ENCODE measurements at regions not wholly inside any gene's neighbourhood (a gene's known extent, or its start where the extent isn't known, plus 50 kb on each side); places are given as distances from the start of the nearest gene placed in this dataset.
"Not testable (repeated sequence)": the region's sequence is repeated elsewhere in the genome, so short reads cannot be mapped to it uniquely, and the experiment has no call there.

- DNase-seq (ENCODE audit: low spot score): no peak
Measured at GRCh38 chr6:9316831-9317230, 881.5 kb upstream of the SLC35B3 start.

GRCh38 chr6:9315966-9316650, 880.8 kb upstream of the SLC35B3 start:
- no peak for DNase-seq (ENCODE audit: low spot score)

- DNase-seq (ENCODE audit: low spot score): no peak
Measured at GRCh38 chr6:9308284-9308683, 872.9 kb upstream of the SLC35B3 start.

- DNase-seq (ENCODE audit: low spot score): no peak
Measured at GRCh38 chr6:9307786-9308185, 872.4 kb upstream of the SLC35B3 start.

GRCh38 chr6:9307187-9307586, 871.8 kb upstream of the SLC35B3 start:
- DNase-seq (ENCODE audit: low spot score): no peak

DNA sequence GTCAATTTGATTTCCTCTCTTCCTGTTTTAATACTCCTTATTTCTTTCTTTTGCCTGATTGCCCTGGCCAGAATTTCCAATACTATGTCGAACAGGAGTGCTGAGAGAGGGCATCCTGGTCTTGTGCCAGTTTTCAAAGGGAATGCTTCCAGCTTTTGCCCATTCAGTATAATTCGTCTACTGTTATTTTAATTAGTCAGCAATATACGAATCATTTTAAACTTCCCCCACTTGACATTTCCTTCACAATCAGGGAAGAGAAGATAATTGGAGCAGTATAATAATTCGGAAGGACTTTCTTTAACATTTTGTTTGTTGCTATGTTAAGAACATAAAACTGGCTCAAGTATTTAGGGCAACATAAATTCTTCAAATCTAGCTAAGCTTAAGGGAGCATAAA, 860.3 kb upstream of the SLC35B3 start:
- peak; percentile 5 for DNase-seq (ENCODE audit: low spot score)

- DNase-seq (ENCODE audit: low spot score): peak; percentile 84
Measured at GRCh38 chr6:9292975-9293374, 857.6 kb upstream of the SLC35B3 start.

DNA sequence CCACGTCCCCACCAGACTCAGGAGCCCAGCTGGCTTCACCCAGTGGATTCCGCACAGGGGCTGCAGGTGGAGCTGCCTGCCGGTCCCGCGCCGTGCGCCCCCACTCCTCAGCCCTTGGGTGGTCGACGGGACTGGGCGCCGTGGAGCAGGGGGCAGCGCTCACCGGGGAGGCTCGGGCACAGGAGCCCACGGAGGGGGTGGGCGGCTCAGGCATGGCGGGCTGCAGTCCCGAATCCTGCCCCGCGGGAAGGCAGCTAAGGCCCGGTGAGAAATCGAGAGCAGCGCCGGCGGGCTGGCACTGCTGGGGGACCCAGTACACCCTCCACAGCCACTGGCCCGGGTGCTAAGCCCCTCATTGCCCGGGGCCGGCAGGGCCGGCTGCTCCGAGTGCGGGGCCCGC, 855.0 kb upstream of the SLC35B3 start:
- DNase-seq (ENCODE audit: low spot score): not testable (repeated sequence)

DNA sequence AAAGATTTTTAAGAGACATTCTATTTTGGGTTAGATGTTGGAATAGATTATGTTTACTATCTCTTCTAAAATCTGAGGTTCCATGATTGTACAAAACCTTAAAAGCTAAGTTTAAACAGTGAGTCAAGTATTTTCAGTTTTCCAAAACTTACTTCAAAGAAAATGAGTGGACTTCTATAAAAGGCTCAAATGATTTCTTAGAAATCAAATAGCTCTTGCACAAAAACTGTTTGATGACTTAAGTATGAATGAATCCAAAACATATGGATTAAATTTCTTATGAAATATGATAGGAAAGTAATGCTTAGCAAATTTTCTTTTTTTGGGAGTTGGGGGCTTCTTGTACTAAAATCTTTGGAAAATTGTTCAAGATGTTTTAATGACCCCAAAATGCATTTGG, 837.3 kb upstream of the SLC35B3 start:
- DNase-seq (ENCODE audit: low spot score): no peak

- DNase-seq (ENCODE audit: low spot score): no peak
Measured at GRCh38 chr6:9266741-9267140, 831.4 kb upstream of the SLC35B3 start.

DNA sequence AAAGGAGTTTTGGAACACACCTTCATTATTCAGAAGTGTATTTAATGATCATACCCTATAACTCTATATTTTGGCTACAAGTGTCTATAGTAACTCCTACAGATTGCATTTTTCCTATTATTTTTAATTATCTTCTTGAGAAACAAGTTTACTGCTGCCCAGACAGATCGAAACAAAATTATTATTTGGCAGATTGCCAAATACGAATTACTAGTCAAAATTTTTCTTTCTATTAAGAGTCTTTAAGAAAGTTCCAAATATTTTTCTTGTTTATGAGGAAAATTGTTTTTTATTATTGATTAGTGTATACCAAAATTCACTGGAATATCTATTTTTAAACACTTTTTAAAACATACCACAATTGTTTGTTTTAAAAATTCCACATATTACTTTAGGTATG, 821.9 kb upstream of the SLC35B3 start:
- DNase-seq (ENCODE audit: low spot score): no peak

DNA sequence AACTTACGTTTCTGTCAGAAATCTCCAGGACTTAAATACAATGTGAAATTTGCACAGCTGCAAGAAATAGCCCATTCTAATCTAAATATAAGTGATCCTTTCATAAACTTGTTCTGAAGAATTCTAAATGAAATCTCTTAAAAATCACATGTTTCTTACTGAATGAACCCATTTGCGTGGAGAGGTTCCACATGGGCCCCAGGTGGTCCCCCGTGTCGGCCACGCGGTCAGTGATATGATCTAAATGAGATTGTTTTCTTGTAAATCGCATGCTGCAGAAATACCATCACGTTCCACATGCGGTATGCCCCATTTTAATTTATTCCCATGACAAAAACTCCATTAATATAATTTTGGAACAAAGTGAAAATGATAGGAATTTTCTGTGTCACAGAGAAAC, 818.9 kb upstream of the SLC35B3 start:
- DNase-seq (ENCODE audit: low spot score): no peak

GRCh38 chr6:9252799-9253198, 817.5 kb upstream of the SLC35B3 start:
- peak; percentile 4 for DNase-seq (ENCODE audit: low spot score)

GRCh38 chr6:9250852-9251251, 815.5 kb upstream of the SLC35B3 start:
- DNase-seq (ENCODE audit: low spot score): peak; percentile 65

DNA sequence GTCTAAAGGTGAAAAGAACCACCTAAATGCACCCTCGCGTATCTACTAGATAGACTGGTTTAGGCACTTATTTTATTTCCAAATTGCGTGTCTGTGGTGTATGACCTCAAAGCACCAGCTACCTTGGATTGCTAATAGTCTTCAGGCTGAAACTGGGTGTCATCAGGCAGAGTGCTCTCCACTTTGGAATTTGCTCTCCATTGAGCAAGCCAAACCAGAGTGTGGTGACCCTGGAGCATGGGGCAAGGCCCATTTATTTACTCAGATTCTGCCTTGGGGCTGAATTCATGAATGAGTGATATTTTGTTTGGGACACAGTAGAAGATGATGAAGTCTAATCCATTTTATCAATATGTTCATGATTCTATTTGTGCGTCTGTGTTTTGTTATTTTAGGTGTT, 812.8 kb upstream of the SLC35B3 start:
- DNase-seq (ENCODE audit: low spot score): no peak

DNA sequence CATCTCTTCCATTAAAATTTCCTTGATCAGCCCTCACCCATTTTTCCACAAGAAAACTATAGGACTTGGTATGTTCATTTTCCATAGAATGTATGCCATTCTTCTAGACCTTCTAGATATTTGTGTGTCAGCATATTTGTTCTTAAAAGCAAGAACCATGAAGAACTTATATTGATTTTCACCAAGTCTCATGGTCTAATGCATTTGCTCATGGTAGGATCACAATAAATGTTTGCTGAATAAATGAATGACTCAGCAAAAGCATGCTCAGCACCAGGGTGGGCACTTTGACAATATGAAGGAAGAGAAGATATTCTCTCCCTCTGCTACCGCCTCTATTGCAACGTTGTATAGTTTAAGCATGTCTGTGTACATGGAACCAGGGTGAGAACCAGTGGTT, 805.5 kb upstream of the SLC35B3 start:
- DNase-seq (ENCODE audit: low spot score): no peak

DNA sequence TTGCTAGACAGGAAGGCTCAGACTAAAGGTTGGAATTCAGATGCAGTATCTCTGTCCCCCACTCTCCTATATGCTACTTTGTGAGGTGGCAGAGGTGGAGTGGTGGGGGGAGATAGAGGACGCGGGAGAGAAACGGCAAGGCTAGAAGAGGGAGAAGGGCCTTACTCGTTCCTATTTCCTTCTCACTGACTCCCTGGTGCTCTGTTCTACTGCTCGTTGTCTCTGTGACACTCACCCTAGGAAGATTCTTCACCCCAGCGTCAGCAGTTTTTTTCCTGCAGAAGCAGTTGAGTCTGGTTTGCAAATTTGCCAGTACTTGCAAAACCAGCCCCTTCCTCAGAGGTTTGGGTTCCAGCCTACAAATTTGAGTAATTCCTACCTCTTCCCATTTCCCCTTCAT, 801.1 kb upstream of the SLC35B3 start:
- DNase-seq (ENCODE audit: low spot score): no peak

GRCh38 chr6:9233686-9234085, 798.3 kb upstream of the SLC35B3 start:
- no peak for DNase-seq (ENCODE audit: low spot score)

DNA sequence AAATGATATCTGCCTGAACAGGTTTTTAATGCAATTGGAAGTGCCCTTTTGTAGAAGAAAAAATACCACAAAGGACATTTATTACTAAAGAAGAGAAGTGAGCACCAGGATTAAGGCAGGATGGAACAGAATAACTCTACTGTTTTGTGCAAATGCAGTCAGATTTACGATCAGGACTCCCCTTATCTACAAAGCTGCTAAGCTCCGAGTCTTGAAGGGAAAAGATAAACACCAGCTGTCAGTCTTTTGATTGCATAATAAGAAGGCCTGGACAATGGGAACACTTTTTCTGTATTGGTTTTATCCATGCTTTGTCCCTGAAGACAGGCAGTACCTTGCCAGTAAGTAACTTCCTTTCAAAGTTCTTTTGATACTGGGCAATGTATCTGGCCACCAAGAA, 797.9 kb upstream of the SLC35B3 start:
- DNase-seq (ENCODE audit: low spot score): no peak

- DNase-seq (ENCODE audit: low spot score): no peak
Measured at GRCh38 chr6:9225441-9225871, 790.1 kb upstream of the SLC35B3 start.

DNA sequence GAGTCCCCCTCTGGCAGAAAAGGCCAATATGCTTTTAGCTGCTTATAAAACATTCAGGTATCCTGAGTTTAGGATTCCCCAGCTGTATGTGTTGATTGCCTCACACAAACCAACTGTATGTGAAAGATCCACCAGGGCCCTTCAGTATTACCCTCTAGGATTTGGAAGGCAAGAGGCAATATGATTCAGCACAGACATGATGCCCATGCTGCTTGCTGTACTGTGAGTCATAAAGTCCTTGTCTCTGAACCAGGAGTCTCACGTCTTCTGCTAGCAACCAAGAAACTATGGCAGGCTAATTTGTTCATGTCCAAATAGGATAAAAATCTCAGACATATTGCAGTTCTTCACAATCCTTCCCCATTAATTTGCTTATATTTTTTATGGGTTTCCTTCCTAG, 789.2 kb upstream of the SLC35B3 start:
- DNase-seq (ENCODE audit: low spot score): no peak

- DNase-seq (ENCODE audit: low spot score): not testable (repeated sequence)
Measured at GRCh38 chr6:9213717-9214116, 778.4 kb upstream of the SLC35B3 start.

GRCh38 chr6:9208966-9209365, 773.6 kb upstream of the SLC35B3 start:
- no peak for DNase-seq (ENCODE audit: low spot score)

DNA sequence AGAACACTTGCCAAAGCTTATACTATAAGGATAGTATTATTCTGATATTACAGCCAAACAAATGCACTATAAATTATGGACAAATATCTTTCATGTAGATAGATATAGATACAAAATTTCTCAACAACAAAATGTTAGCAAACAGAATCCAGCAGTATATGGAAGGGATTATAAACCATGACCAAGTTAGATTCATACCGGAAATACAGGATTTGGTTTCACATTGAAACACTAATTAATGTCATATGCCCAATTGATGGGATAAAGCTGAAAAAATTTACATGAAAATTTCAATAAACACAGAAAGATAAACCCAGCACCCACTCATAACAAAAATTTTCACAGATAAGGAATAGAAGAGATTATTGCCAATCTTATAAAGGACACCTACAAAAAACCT, 770.3 kb upstream of the SLC35B3 start:
- DNase-seq (ENCODE audit: low spot score): no peak

All from A172 (cell line).